NCI-H1092 treated with DMSO at 0.1 percent for 48 hours (cell line): ENCODE measurements at regions not wholly inside any gene's neighbourhood (a gene's known extent, or its start where the extent isn't known, plus 50 kb on each side); places are given as distances from the start of the nearest gene placed in this dataset.

Experiments
- DNase-seq: peaks from one replicate; lab custom pipeline; 2025; lab: John Stamatoyannopoulos, UW

GRCh38 chr16:87252269-87252970 is 64.8 kb downstream of the C16orf95 start:
- DNase-seq = no peak
